ENCODE measurements at regions not wholly inside any gene's neighbourhood (a gene's known extent, or its start where the extent isn't known, plus 50 kb on each side); places are given as distances from the start of the nearest gene placed in this dataset.

- no peak for DNase-seq (ENCODE audit: extremely low read depth, low read depth)
- H3K4me3 ChIP-seq (replicated peaks; ENCODE audit: low read depth, low read length), result no peak overlapping the region
- TF ChIP-seq, protein P1, sequence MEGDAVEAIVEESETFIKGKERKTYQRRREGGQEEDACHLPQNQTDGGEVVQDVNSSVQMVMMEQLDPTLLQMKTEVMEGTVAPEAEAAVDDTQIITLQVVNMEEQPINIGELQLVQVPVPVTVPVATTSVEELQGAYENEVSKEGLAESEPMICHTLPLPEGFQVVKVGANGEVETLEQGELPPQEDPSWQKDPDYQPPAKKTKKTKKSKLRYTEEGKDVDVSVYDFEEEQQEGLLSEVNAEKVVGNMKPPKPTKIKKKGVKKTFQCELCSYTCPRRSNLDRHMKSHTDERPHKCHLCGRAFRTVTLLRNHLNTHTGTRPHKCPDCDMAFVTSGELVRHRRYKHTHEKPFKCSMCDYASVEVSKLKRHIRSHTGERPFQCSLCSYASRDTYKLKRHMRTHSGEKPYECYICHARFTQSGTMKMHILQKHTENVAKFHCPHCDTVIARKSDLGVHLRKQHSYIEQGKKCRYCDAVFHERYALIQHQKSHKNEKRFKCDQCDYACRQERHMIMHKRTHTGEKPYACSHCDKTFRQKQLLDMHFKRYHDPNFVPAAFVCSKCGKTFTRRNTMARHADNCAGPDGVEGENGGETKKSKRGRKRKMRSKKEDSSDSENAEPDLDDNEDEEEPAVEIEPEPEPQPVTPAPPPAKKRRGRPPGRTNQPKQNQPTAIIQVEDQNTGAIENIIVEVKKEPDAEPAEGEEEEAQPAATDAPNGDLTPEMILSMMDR (IDR thresholded peaks at IDR 0.05; ENCODE audit: low read depth, low read length, missing control alignments), result no peak
Measured at GRCh38 chr5:142511358-142511757, 174.5 kb downstream of the FGF1 start.

DNA sequence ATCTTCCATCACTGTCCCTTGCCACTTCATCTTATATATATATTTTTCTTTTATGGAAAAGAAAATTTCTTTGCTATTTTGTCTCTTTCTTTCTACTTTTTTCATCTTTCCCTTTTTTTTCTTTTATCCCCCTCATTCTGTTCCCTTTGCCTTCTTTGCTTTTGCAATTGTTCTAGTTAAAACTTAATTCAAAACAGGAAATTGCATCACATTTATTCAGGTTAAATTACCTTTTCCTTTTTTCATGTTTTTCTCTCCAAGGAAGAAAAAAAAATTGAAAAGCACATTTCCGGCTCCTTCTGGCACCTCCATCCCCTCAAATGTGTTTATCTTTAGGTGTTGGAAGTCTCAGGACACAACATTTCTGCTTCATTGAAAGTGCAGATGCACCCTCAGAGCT, 176.9 kb downstream of the FGF1 start:
- TF ChIP-seq, protein P1 (IDR thresholded peaks at IDR 0.05; ENCODE audit: low read depth, low read length, missing control alignments), result no peak

GRCh38 chr5:142508591-142508990, 177.3 kb downstream of the FGF1 start:
- no peak for DNase-seq (ENCODE audit: extremely low read depth, low read depth)
- no peak overlapping the region for H3K4me3 ChIP-seq (replicated peaks; ENCODE audit: low read depth, low read length)
- TF ChIP-seq, protein P1 (IDR thresholded peaks at IDR 0.05; ENCODE audit: low read depth, low read length, missing control alignments), result no peak

More for the DNA sequence above, 176.9 kb downstream of the FGF1 start:
- DNase-seq (ENCODE audit: extremely low read depth, low read depth), result no peak
- H3K4me3 ChIP-seq (replicated peaks; ENCODE audit: low read depth, low read length), result no peak overlapping the region

DNA sequence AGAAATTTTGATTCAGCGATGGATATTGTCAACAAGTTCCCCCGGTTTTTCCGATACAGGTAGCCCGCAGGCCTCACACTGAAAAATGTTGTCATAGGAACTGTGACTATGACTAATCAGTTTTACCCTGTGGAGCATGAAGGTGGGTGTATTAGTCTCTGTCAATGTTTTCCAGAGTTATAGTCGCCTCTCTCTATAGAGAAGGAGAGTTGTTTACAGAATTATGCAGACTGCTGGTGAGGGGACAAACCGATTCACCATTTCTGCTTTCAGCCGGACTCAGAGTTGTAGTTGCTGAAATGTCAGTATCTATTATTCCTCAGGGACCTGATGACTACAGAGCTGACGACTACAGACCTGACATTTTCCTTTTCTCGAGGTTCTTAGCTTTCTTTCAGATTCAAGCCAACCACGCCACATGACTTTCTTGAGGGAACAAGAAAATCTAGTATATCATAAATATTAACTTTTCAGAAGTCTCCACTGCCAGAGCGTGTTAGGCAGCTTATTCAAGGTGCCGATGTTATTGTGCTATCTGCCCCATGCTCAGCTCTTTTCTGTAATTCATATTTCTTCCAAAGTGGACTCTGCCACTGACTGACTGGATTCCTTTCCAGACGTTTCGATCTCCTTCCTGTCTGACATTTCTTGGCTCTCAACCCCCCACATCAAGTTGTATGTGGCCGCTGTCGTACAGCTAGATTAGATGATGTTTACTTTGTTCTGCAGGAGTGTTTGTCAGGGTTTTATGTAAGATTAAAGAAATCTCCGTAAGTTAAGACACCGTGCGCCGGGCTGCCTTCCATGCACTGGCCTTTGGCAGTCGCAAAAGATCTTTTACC, 178.1 kb downstream of the FGF1 start:
- H3K4me3 ChIP-seq (replicated peaks; ENCODE audit: low read depth, low read length), result no peak overlapping the region
- no peak for DNase-seq (ENCODE audit: extremely low read depth, low read depth)
- TF ChIP-seq, protein P1 (IDR thresholded peaks at IDR 0.05; ENCODE audit: low read depth, low read length, missing control alignments), result no peak

DNA sequence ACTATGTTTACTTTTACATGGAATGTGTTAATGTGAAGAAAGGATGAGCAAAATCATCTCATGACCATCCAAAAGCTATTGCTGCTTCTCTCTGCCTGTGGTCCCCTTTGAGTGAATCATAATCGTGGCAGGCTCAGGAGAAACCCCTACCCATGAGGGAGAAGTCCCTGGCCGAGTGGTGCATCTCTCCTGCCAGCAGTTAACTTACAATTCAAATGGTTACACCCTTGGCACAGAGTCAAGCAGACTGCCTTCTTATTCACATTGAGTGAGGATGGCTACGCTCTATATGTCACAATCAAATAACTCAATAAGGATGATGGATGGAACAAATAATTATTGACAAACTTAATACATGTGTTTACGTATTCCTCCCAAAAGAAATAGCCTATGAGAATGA, 179.1 kb downstream of the FGF1 start:
- TF ChIP-seq, protein P1 (IDR thresholded peaks at IDR 0.05; ENCODE audit: low read depth, low read length, missing control alignments), result no peak
- no peak overlapping the region for H3K4me3 ChIP-seq (replicated peaks; ENCODE audit: low read depth, low read length)
- no peak for DNase-seq (ENCODE audit: extremely low read depth, low read depth)

GRCh38 chr5:142506046-142506445, 179.8 kb downstream of the FGF1 start:
- TF ChIP-seq, protein P1 (IDR thresholded peaks at IDR 0.05; ENCODE audit: low read depth, low read length, missing control alignments), result no peak
- H3K4me3 ChIP-seq (replicated peaks; ENCODE audit: low read depth, low read length), result no peak overlapping the region
- DNase-seq (ENCODE audit: extremely low read depth, low read depth), result no peak

Data from HFF-Myc (cell line).